Panc1 (cell line): ENCODE measurements at regions not wholly inside any gene's neighbourhood (a gene's known extent, or its start where the extent isn't known, plus 50 kb on each side); places are given as distances from the start of the nearest gene placed in this dataset.

ENCODE experiments used
- ATAC-seq: fragments of 200-7000 bp; cut with Tn5 transposase; 2 replicates; pipeline ENCODE4 v1.9.1; 2020; ENCODE audit warnings: mild to moderate bottlenecking, moderate library complexity
- BruUV-seq: library from RNA; stranded (reverse); fragments of 400-500 nt; replicated peaks from 2 replicates; lab custom pipeline; 2021; lab: Mats Ljungman, UMichigan
- CTCF ChIA-PET: fragments of 300-600 bp; sonication (Branson Sonifier 250); formaldehyde crosslinking; loops from one replicate; lab custom pipeline; 2022; ENCODE audit warnings: antibody characterized with exemption; lab: Charles Lee
- POLR2A ChIA-PET: fragments of 300-600 bp; sonication (Branson Sonifier 250); formaldehyde crosslinking; loops from one replicate; lab custom pipeline; 2022; ENCODE audit warnings: antibody characterized with exemption; lab: Charles Lee
- DNase-seq: peaks from one replicate; pipeline ENCODE4 v3.0.0-alpha.2; 2010; ENCODE audit warnings: low read depth, low spot score
- H3K27ac ChIP-seq: 2 replicates; pipeline ENCODE4 v1.5.1; 2011; ENCODE audit warnings: mild to moderate bottlenecking, low read length, inconsistent platforms
- H3K27me3 ChIP-seq: fragments of 200-500 bp; sonication (Bioruptor generic); 2 replicates; pipeline ENCODE4 v1.6.0; 2014; ENCODE audit warnings: low read length, inconsistent platforms; ENCODE audit not compliant: control insufficient read depth, insufficient read depth
- H3K36me3 ChIP-seq: fragments of 200-500 bp; sonication (Bioruptor generic); 2 replicates; pipeline ENCODE4 v1.5.1; 2014; ENCODE audit warnings: inconsistent platforms, mild to moderate bottlenecking, low read length, moderate library complexity; ENCODE audit not compliant: control insufficient read depth, insufficient read depth
- H3K4me1 ChIP-seq: 2 replicates; pipeline ENCODE4 v1.5.1; 2011; ENCODE audit warnings: inconsistent platforms, mild to moderate bottlenecking, low read length, moderate library complexity; ENCODE audit not compliant: control insufficient read depth, insufficient read depth
- H3K4me3 ChIP-seq, 2 experiments: 2 replicates each; pipeline ENCODE4 v1.5.1; 2011 to 2012; ENCODE audit warnings: low read depth in 2 of 2, low read length in 2 of 2, mild to moderate bottlenecking in 2 of 2, inconsistent platforms in 1 of 2, moderate library complexity in 1 of 2
- H3K9me3 ChIP-seq: fragments of 200-500 bp; sonication (Bioruptor generic); 2 replicates; pipeline ENCODE4 v1.5.1; 2014; ENCODE audit warnings: low read depth, mild to moderate bottlenecking, inconsistent platforms, low read length, moderate library complexity; ENCODE audit not compliant: control insufficient read depth, insufficient read depth
- POLR2AphosphoS5 ChIP-seq: IDR thresholded peaks from 2 replicates; pipeline ENCODE4 v1.6.1; 2012; ENCODE audit warnings: mild to moderate bottlenecking, low read depth, low read length, moderate library complexity
- SIN3A ChIP-seq: IDR thresholded peaks from 2 replicates; pipeline ENCODE4 v1.6.1; 2012; ENCODE audit warnings: low read depth, mild to moderate bottlenecking, low read length, moderate library complexity, borderline replicate concordance; ENCODE audit not compliant: insufficient read depth
- TCF7L2 ChIP-seq: IDR thresholded peaks from 2 replicates; pipeline ENCODE4 v1.6.1; 2011; ENCODE audit warnings: mild to moderate bottlenecking, low read depth, low read length, inconsistent platforms
- in situ Hi-C: cut with HindIII; loops from 2 replicates; pipeline ENCODE4 v1.10.0; 2016; ENCODE audit warnings: low sequenced_read_pairs, low pct_unique_long_range_greater_than_20kb
- intact Hi-C: fragments of 100-400 bp; cut with micrococcal nuclease; formaldehyde crosslinking; loops from one replicate; pipeline ENCODE4 v1.10.0; 2022; ENCODE audit not compliant: unreplicated experiment
- TF ChIP-seq, protein P1 (sequence below), 2 experiments: IDR thresholded peaks; 2 replicates each; pipeline ENCODE4 v1.6.1; 2011 to 2012; ENCODE audit warnings: low read depth in 2 of 2, control low read depth in 1 of 2, low read length in 1 of 2, mild to moderate bottlenecking in 1 of 2, moderate library complexity in 1 of 2; ENCODE audit not compliant: insufficient read depth in 1 of 2
- TF ChIP-seq, protein P2 (sequence below): fragments of 450-650 bp; IDR thresholded peaks from 2 replicates; pipeline ENCODE4 v1.5.1; 2017; ENCODE audit warnings: mild to moderate bottlenecking

DNA sequence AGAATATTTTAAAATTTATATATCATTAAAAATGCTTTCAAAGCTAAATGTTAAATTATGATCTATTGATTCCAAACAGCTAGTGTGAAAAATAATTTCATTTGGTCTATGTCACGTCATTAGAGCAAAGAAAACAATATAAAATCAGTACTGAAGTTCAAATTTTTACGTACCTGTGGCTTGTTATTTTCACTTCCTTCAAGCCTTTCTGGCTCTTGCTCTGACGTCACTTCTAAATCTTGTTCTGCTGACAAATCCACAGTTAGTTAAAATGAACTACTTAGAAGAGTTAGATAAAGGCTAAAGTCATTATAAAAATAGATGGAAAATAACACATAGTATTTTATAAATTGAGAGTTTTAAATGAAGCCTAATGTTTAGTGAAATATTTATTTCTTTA, 147.7 kb upstream of the TUBA3C start:
- Histone ChIP-seq H3K4me1 (no peaks in the 10 kb centered on the region), H3K4me3 (no peak overlapping the region), H3K27me3 (no peaks in the 10 kb centered on the region), H3K27ac (no peak overlapping the region), H3K9me3 (no peaks in the 10 kb centered on the region), H3K36me3 (no peaks in the 10 kb centered on the region)
- ChIA-PET CTCF (no interaction called here), POLR2A (interaction anchor here (0.6 kb wide), 1 partner anchor 293 kb away, joined by 3 read pairs; no protein-coding TSS in a partner anchor)
- ATAC-seq (no peak), DNase-seq (no peak)
- intact Hi-C loops (no loop called here), in situ Hi-C loops (no loop called here)
- no TSS peak for BruUV-seq
- TF ChIP-seq, protein P1, sequence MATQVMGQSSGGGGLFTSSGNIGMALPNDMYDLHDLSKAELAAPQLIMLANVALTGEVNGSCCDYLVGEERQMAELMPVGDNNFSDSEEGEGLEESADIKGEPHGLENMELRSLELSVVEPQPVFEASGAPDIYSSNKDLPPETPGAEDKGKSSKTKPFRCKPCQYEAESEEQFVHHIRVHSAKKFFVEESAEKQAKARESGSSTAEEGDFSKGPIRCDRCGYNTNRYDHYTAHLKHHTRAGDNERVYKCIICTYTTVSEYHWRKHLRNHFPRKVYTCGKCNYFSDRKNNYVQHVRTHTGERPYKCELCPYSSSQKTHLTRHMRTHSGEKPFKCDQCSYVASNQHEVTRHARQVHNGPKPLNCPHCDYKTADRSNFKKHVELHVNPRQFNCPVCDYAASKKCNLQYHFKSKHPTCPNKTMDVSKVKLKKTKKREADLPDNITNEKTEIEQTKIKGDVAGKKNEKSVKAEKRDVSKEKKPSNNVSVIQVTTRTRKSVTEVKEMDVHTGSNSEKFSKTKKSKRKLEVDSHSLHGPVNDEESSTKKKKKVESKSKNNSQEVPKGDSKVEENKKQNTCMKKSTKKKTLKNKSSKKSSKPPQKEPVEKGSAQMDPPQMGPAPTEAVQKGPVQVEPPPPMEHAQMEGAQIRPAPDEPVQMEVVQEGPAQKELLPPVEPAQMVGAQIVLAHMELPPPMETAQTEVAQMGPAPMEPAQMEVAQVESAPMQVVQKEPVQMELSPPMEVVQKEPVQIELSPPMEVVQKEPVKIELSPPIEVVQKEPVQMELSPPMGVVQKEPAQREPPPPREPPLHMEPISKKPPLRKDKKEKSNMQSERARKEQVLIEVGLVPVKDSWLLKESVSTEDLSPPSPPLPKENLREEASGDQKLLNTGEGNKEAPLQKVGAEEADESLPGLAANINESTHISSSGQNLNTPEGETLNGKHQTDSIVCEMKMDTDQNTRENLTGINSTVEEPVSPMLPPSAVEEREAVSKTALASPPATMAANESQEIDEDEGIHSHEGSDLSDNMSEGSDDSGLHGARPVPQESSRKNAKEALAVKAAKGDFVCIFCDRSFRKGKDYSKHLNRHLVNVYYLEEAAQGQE (IDR thresholded peaks at IDR 0.05; ENCODE audit: insufficient read depth in 1 of 2, low read depth in 2 of 2, low read length in 1 of 2) = no peak
- TF ChIP-seq SIN3A (no peak), POLR2AphosphoS5 (no peak), TCF7L2 (no peak)
- TF ChIP-seq, protein P2, sequence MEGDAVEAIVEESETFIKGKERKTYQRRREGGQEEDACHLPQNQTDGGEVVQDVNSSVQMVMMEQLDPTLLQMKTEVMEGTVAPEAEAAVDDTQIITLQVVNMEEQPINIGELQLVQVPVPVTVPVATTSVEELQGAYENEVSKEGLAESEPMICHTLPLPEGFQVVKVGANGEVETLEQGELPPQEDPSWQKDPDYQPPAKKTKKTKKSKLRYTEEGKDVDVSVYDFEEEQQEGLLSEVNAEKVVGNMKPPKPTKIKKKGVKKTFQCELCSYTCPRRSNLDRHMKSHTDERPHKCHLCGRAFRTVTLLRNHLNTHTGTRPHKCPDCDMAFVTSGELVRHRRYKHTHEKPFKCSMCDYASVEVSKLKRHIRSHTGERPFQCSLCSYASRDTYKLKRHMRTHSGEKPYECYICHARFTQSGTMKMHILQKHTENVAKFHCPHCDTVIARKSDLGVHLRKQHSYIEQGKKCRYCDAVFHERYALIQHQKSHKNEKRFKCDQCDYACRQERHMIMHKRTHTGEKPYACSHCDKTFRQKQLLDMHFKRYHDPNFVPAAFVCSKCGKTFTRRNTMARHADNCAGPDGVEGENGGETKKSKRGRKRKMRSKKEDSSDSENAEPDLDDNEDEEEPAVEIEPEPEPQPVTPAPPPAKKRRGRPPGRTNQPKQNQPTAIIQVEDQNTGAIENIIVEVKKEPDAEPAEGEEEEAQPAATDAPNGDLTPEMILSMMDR = no peak

DNA sequence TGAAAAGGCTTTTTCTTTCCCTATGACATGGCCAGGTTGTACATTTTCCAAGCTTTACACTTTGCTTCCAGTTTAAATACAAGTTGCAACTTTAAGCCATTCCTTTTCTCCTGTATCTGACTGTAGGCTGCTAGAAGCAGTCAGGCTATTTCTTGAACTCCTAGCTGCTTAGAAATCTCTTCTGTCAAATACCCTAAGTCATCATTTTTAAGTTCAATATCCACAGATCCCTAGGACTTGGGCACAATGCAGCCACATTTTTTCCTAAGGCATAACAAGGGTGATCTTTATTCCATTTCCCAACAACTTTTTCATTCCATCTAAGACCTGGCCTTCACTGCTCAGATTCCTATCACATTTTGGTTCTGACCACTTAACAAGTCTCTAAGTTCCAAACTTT, 142.7 kb upstream of the TUBA3C start:
- ChIA-PET CTCF (no interaction called here), POLR2A (no interaction called here)
- no peaks in the 10 kb centered on the region for H3K36me3 ChIP-seq
- no peak for ATAC-seq
- no peaks in the 10 kb centered on the region for H3K9me3 ChIP-seq
- H3K27me3 ChIP-seq = no peaks in the 10 kb centered on the region
- no peak overlapping the region for H3K4me3 ChIP-seq
- intact Hi-C loops = no loop called here
- no TSS peak for BruUV-seq
- in situ Hi-C loops = no loop called here
- no peak for TF ChIP-seq TCF7L2
- no peak for TF ChIP-seq SIN3A
- TF ChIP-seq, protein P1 (IDR thresholded peaks at IDR 0.05; ENCODE audit: insufficient read depth in 1 of 2, low read depth in 2 of 2, low read length in 1 of 2) = no peak
- TF ChIP-seq POLR2AphosphoS5 = no peak
- TF ChIP-seq, protein P2 = no peak
- no peak overlapping the region for H3K27ac ChIP-seq
- no peak for DNase-seq
- H3K4me1 ChIP-seq = no peaks in the 10 kb centered on the region
